HCT116 (cell line): ENCODE measurements at regions not wholly inside any gene's neighbourhood (a gene's known extent, or its start where the extent isn't known, plus 50 kb on each side); places are given as distances from the start of the nearest gene placed in this dataset.

ENCODE experiments used
- ATAC-seq: fragments of 200-7000 bp; cut with Tn5 transposase; 2 replicates; pipeline ENCODE4 v1.9.1; 2020; ENCODE audit warnings: mild to moderate bottlenecking, moderate library complexity
- BruUV-seq: library from RNA; stranded (reverse); fragments of 400-500 nt; replicated peaks from 2 replicates; lab custom pipeline; 2021; lab: Mats Ljungman, UMichigan
- CTCF ChIA-PET: fragments of 300-600 bp; sonication (Branson Sonifier 250); formaldehyde crosslinking; loops from one replicate; lab custom pipeline; 2021; ENCODE audit warnings: antibody characterized with exemption; lab: Charles Lee
- POLR2A ChIA-PET: fragments of 300-600, 350-600 bp; sonication (Branson Sonifier 250); formaldehyde crosslinking; loops from one replicate; lab custom pipeline; 2021; ENCODE audit warnings: antibody characterized with exemption; lab: Charles Lee
- RAD21 ChIA-PET, 2 experiments: fragments of 300-600 bp; sonication (Branson Sonifier 250); formaldehyde crosslinking; loops; one replicate each; lab custom pipeline; 2023; ENCODE audit warnings: low total read pairs in 2 of 2; ENCODE audit not compliant: uncharacterized antibody in 2 of 2, unreplicated experiment in 2 of 2, low non-redundant PET in 1 of 2; lab: Charles Lee
- DNase-seq: peaks from one replicate; pipeline ENCODE4 v3.0.0-alpha.2; 2010; ENCODE audit warnings: low read depth, low spot score
- H2AFZ ChIP-seq: fragments of 200-600 bp; shearing (Covaris generic), sonication (generic); 2 replicates; pipeline ENCODE4 v1.6.1; 2017; ENCODE audit warnings: low read depth, mixed run types, mixed read lengths, antibody characterized with exemption, low read length; ENCODE audit not compliant: poor library complexity, severe bottlenecking
- H3K27ac ChIP-seq: 2 replicates; pipeline ENCODE4 v1.5.1; 2012; ENCODE audit warnings: low read depth, low read length
- H3K27me3 ChIP-seq: fragments of 200-600 bp; sonication (generic); 2 replicates; pipeline ENCODE4 v1.6.1; 2016; ENCODE audit warnings: mixed run types, low read length, mixed read lengths; ENCODE audit not compliant: insufficient read depth
- H3K36me3 ChIP-seq, 2 experiments: fragments of 200-500 bp in 1 of 2; fragments of 200-600 bp in 1 of 2; sonication (Bioruptor generic) in 1 of 2; sonication (generic) in 1 of 2; 2 replicates each; pipeline versions ENCODE4 v1.5.1 to v1.6.1; 2014 to 2016; ENCODE audit warnings: low read length in 2 of 2, inconsistent platforms in 1 of 2, mixed read lengths in 1 of 2, mixed run types in 1 of 2; ENCODE audit not compliant: insufficient read depth in 2 of 2, control insufficient read depth in 1 of 2
- H3K4me1 ChIP-seq, 2 experiments: fragments of 200-600 bp in 1 of 2; sonication (generic) in 1 of 2; 2 replicates each; pipeline versions ENCODE4 v1.5.1 to v1.6.1; 2012 to 2017; ENCODE audit warnings: low read length in 2 of 2, inconsistent platforms in 1 of 2, mild to moderate bottlenecking in 1 of 2, mixed read lengths in 1 of 2, mixed run types in 1 of 2, moderate library complexity in 1 of 2; ENCODE audit not compliant: insufficient read depth in 2 of 2, control insufficient read depth in 1 of 2
- H3K4me2 ChIP-seq: fragments of 200-600 bp; sonication (generic); 2 replicates; pipeline ENCODE4 v1.6.1; 2017; ENCODE audit warnings: mixed run types, low read length, mixed read lengths
- H3K4me3 ChIP-seq, 2 experiments: fragments of 200-600 bp in 1 of 2; sonication (generic) in 1 of 2; replicated peaks in 1 of 2; 2 replicates each; pipeline ENCODE4 v1.5.1; 2011 to 2016; ENCODE audit warnings: low read length in 2 of 2, control low read depth in 1 of 2, low read depth in 1 of 2, mild to moderate bottlenecking in 1 of 2, mixed read lengths in 1 of 2, mixed run types in 1 of 2
- H3K79me2 ChIP-seq: fragments of 200-600 bp; sonication (generic); 2 replicates; pipeline ENCODE4 v1.6.1; 2017; ENCODE audit warnings: mild to moderate bottlenecking, mixed run types, low read length, moderate library complexity, mixed read lengths; ENCODE audit not compliant: insufficient read depth
- H3K9ac ChIP-seq: fragments of 200-600 bp; sonication (generic); 2 replicates; pipeline ENCODE4 v1.6.1; 2016; ENCODE audit warnings: low read length, mixed read lengths
- H3K9me2 ChIP-seq: fragments of 200-600 bp; sonication (generic), shearing (Covaris generic); 2 replicates; pipeline ENCODE4 v1.6.1; 2017; ENCODE audit warnings: mixed run types, mild to moderate bottlenecking, moderate library complexity; ENCODE audit not compliant: insufficient read depth
- H3K9me3 ChIP-seq, 2 experiments: fragments of 200-500 bp in 1 of 2; fragments of 200-600 bp in 1 of 2; sonication (Bioruptor generic) in 1 of 2; sonication (generic) in 1 of 2; 2 replicates each; pipeline ENCODE4 v1.6.1; 2014 to 2017; ENCODE audit warnings: low read length in 2 of 2, mixed read lengths in 2 of 2, inconsistent platforms in 1 of 2, low read depth in 1 of 2, mild to moderate bottlenecking in 1 of 2, mixed run types in 1 of 2, moderate library complexity in 1 of 2; ENCODE audit not compliant: control insufficient read depth in 1 of 2, insufficient read depth in 1 of 2
- H4K20me1 ChIP-seq: fragments of 200-600 bp; sonication (generic), shearing (Covaris generic); 2 replicates; pipeline ENCODE4 v1.6.1; 2017; ENCODE audit warnings: mixed run types, mild to moderate bottlenecking, moderate library complexity; ENCODE audit not compliant: insufficient read depth
- CBX3 ChIP-seq: IDR thresholded peaks from 2 replicates; pipeline ENCODE4 v1.6.1; 2012; ENCODE audit warnings: low read depth
- CEBPB ChIP-seq: IDR thresholded peaks from 2 replicates; pipeline ENCODE4 v1.6.1; 2012; ENCODE audit warnings: low read depth
- ELF1 ChIP-seq: IDR thresholded peaks from 2 replicates; pipeline ENCODE4 v1.6.1; 2012; ENCODE audit warnings: low read depth, borderline replicate concordance
- EZH2 ChIP-seq: fragments of 200-600 bp; sonication (generic); IDR thresholded peaks from 2 replicates; pipeline ENCODE4 v1.6.1; 2017; ENCODE audit warnings: antibody characterized with exemption, mixed run types
- EZH2phosphoT487 ChIP-seq: fragments of 200-600 bp; IDR thresholded peaks from 2 replicates; pipeline ENCODE4 v1.6.1; 2018; ENCODE audit warnings: antibody characterized with exemption, borderline replicate concordance
- FOSL1 ChIP-seq: IDR thresholded peaks from 2 replicates; pipeline ENCODE4 v1.6.1; 2012; ENCODE audit warnings: low read depth
- MAX ChIP-seq: IDR thresholded peaks from 2 replicates; pipeline ENCODE4 v1.6.1; 2012
- POLR2AphosphoS5 ChIP-seq: IDR thresholded peaks from 2 replicates; pipeline ENCODE4 v1.6.1; 2011; ENCODE audit warnings: mild to moderate bottlenecking, low read depth, low read length, moderate library complexity
- RAD21 ChIP-seq: IDR thresholded peaks from 2 replicates; pipeline ENCODE4 v1.6.1; 2012; ENCODE audit warnings: low read depth, mild to moderate bottlenecking
- REST ChIP-seq: IDR thresholded peaks from 2 replicates; pipeline ENCODE4 v1.6.1; 2012; ENCODE audit warnings: low read depth
- SP1 ChIP-seq: IDR thresholded peaks from 2 replicates; pipeline ENCODE4 v1.6.1; 2012; ENCODE audit warnings: low read depth
- SRF ChIP-seq: IDR thresholded peaks from 2 replicates; pipeline ENCODE4 v1.6.1; 2012; ENCODE audit warnings: low read depth
- TCF7L2 ChIP-seq: IDR thresholded peaks from 2 replicates; pipeline ENCODE4 v1.7.0; 2011; ENCODE audit warnings: borderline replicate concordance, inconsistent platforms; ENCODE audit not compliant: insufficient read depth, insufficient read length; ENCODE audit errors: extremely low read depth
- YY1 ChIP-seq: IDR thresholded peaks from 2 replicates; pipeline ENCODE4 v1.6.1; 2011; ENCODE audit warnings: low read length, low read depth, moderate library complexity, mild to moderate bottlenecking; ENCODE audit not compliant: insufficient replicate concordance; ENCODE audit errors: extremely low read depth
- ZFX ChIP-seq: fragments of 450-650 bp; IDR thresholded peaks from 2 replicates; pipeline ENCODE4 v1.6.1; 2017
- ZNF274 ChIP-seq: fragments of 200-500 bp; sonication (Bioruptor generic); IDR thresholded peaks from 2 replicates; pipeline ENCODE4 v1.6.1; 2014; ENCODE audit warnings: mild to moderate bottlenecking, low read depth, low read length, inconsistent platforms
- intact Hi-C: fragments of 100-400 bp; cut with micrococcal nuclease; formaldehyde crosslinking; loops from 2 replicates; pipeline ENCODE4 v1.10.0; 2022
- TF ChIP-seq, protein P1 (sequence below): IDR thresholded peaks from 2 replicates; pipeline ENCODE4 v1.6.1; 2011; ENCODE audit warnings: mild to moderate bottlenecking, low read length, moderate library complexity; ENCODE audit not compliant: insufficient replicate concordance; ENCODE audit errors: extremely low read depth
- TF ChIP-seq, protein P2 (sequence below), 3 experiments: fragments of 200-600 bp in 1 of 3; sonication (generic) in 1 of 3; IDR thresholded peaks in 2 of 3; conservative IDR thresholded peaks in 1 of 3; 2 replicates each; pipeline ENCODE4 v1.5.1; 2012 to 2017; ENCODE audit warnings: low read depth in 2 of 3, low read length in 2 of 3, antibody characterized with exemption in 1 of 3, borderline replicate concordance in 1 of 3, control low read depth in 1 of 3, mild to moderate bottlenecking in 1 of 3, mixed read lengths in 1 of 3, mixed run types in 1 of 3, moderate library complexity in 1 of 3; ENCODE audit not compliant: insufficient read depth in 1 of 3

- no TSS peak for BruUV-seq
- H4K20me1 ChIP-seq = no peaks in the 10 kb centered on the region
- H3K27me3 ChIP-seq = no peaks in the 10 kb centered on the region
- no peak for ATAC-seq
- ChIA-PET POLR2A (no interaction called here), CTCF (no interaction called here)
- no peak for DNase-seq
- H3K36me3 ChIP-seq = no peaks in the 10 kb centered on the region
- H3K4me3 ChIP-seq = no peak overlapping the region
- H3K27ac ChIP-seq = no peak overlapping the region
- no peak overlapping the region for H3K4me2 ChIP-seq
- H3K9ac ChIP-seq = no peak overlapping the region
- H3K9me2 ChIP-seq = no peaks in the 10 kb centered on the region
- no peaks in the 10 kb centered on the region for H3K9me3 ChIP-seq
- intact Hi-C loops = no loop called here
- no peaks in the 10 kb centered on the region for H3K4me1 ChIP-seq
- TF ChIP-seq POLR2AphosphoS5 (no peak), ELF1 (no peak), ZNF274 (no peak), ZFX (no peak), SP1 (no peak), EZH2 (no peak), MAX (no peak), FOSL1 (no peak), SRF (no peak), YY1 (no peak), RAD21 (no peak), REST (no peak), TCF7L2 (no peak), CEBPB (no peak), EZH2phosphoT487 (no peak), CBX3 (no peak)
- TF ChIP-seq, protein P1, sequence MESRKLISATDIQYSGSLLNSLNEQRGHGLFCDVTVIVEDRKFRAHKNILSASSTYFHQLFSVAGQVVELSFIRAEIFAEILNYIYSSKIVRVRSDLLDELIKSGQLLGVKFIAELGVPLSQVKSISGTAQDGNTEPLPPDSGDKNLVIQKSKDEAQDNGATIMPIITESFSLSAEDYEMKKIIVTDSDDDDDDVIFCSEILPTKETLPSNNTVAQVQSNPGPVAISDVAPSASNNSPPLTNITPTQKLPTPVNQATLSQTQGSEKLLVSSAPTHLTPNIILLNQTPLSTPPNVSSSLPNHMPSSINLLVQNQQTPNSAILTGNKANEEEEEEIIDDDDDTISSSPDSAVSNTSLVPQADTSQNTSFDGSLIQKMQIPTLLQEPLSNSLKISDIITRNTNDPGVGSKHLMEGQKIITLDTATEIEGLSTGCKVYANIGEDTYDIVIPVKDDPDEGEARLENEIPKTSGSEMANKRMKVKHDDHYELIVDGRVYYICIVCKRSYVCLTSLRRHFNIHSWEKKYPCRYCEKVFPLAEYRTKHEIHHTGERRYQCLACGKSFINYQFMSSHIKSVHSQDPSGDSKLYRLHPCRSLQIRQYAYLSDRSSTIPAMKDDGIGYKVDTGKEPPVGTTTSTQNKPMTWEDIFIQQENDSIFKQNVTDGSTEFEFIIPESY = no peak
- TF ChIP-seq, protein P2, sequence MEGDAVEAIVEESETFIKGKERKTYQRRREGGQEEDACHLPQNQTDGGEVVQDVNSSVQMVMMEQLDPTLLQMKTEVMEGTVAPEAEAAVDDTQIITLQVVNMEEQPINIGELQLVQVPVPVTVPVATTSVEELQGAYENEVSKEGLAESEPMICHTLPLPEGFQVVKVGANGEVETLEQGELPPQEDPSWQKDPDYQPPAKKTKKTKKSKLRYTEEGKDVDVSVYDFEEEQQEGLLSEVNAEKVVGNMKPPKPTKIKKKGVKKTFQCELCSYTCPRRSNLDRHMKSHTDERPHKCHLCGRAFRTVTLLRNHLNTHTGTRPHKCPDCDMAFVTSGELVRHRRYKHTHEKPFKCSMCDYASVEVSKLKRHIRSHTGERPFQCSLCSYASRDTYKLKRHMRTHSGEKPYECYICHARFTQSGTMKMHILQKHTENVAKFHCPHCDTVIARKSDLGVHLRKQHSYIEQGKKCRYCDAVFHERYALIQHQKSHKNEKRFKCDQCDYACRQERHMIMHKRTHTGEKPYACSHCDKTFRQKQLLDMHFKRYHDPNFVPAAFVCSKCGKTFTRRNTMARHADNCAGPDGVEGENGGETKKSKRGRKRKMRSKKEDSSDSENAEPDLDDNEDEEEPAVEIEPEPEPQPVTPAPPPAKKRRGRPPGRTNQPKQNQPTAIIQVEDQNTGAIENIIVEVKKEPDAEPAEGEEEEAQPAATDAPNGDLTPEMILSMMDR (IDR thresholded peaks at IDR 0.05 in 2 of 3, conservative IDR thresholded peaks at IDR 0.05 in 1 of 3; ENCODE audit: borderline replicate concordance in 1 of 3, insufficient read depth in 1 of 3, low read depth in 2 of 3, low read length in 2 of 3) = no peak
- TF ChIP-seq, all 23 proteins: peak for 0
- RAD21 ChIA-PET = no interaction called here
- Histone ChIP-seq H2AFZ (no peak overlapping the region), H3K79me2 (no peaks in the 10 kb centered on the region)
Observed at GRCh38 chr1:199096591-199096990, 457.8 kb downstream of the PTPRC start.
